HG03196 (cell line): ENCODE measurements at regions not wholly inside any gene's neighbourhood (a gene's known extent, or its start where the extent isn't known, plus 50 kb on each side); places are given as distances from the start of the nearest gene placed in this dataset.

Experiments used
- ATAC-seq: cut with Tn5 transposase; IDR thresholded peaks from one replicate; pipeline ENCODE4 v1.9.1; 2021; ENCODE audit not compliant: unreplicated experiment

GRCh38 chr5:145292278-145292677 lies 542.9 kb downstream of the PRELID2 start:
- ATAC-seq, result no peak

GRCh38 chr5:145283141-145283810 lies 551.9 kb downstream of the PRELID2 start:
- no peak for ATAC-seq

GRCh38 chr5:145280806-145281205 lies 554.3 kb downstream of the PRELID2 start:
- ATAC-seq, result no peak

- ATAC-seq, result no peak
Observed at GRCh38 chr5:145280214-145280613, 554.9 kb downstream of the PRELID2 start.

GRCh38 chr5:145260670-145261069 lies 574.5 kb downstream of the PRELID2 start:
- no peak for ATAC-seq

GRCh38 chr5:145247745-145248040 lies 587.4 kb downstream of the PRELID2 start:
- ATAC-seq, result no peak

- ATAC-seq, result no peak
Observed at GRCh38 chr5:145246961-145247744, 588.0 kb downstream of the PRELID2 start.

- ATAC-seq, result no peak
Observed at GRCh38 chr5:145246379-145246778, 588.8 kb downstream of the PRELID2 start.

- ATAC-seq, result no peak
Observed at GRCh38 chr5:145245354-145245753, 589.8 kb downstream of the PRELID2 start.

GRCh38 chr5:145244788-145245187 lies 590.4 kb downstream of the PRELID2 start:
- no peak for ATAC-seq

GRCh38 chr5:145244251-145244650 lies 590.9 kb downstream of the PRELID2 start:
- no peak for ATAC-seq

- no peak for ATAC-seq
Observed at GRCh38 chr5:145243016-145243415, 592.1 kb downstream of the PRELID2 start.

- ATAC-seq, result no peak
Observed at GRCh38 chr5:145242551-145242950, 592.6 kb downstream of the PRELID2 start.

GRCh38 chr5:145237843-145238242 lies 597.3 kb downstream of the PRELID2 start:
- no peak for ATAC-seq

GRCh38 chr5:145236983-145237382 lies 598.2 kb downstream of the PRELID2 start:
- no peak for ATAC-seq

GRCh38 chr5:145236127-145236526 lies 599.0 kb downstream of the PRELID2 start:
- ATAC-seq, result no peak

- ATAC-seq, result no peak
Observed at GRCh38 chr5:145233461-145233860, 601.7 kb downstream of the PRELID2 start.

GRCh38 chr5:145230781-145231180 lies 604.4 kb downstream of the PRELID2 start:
- no peak for ATAC-seq

GRCh38 chr5:145228564-145228963 lies 606.6 kb downstream of the PRELID2 start:
- no peak for ATAC-seq

- no peak for ATAC-seq
Observed at GRCh38 chr5:145227881-145228280, 607.3 kb downstream of the PRELID2 start.

GRCh38 chr5:145226726-145227125 lies 608.4 kb downstream of the PRELID2 start:
- ATAC-seq, result no peak

- ATAC-seq, result no peak
Observed at GRCh38 chr5:145225529-145225928, 609.6 kb downstream of the PRELID2 start.

- no peak for ATAC-seq
Observed at GRCh38 chr5:145223582-145223981, 611.6 kb downstream of the PRELID2 start.
